Ureter (tissue), 1 donor: ENCODE measurements at regions not wholly inside any gene's neighbourhood (a gene's known extent, or its start where the extent isn't known, plus 50 kb on each side); places are given as distances from the start of the nearest gene placed in this dataset.
"Not testable (repeated sequence)": the region's sequence is repeated elsewhere in the genome, so short reads cannot be mapped to it uniquely, and the experiment has no call there.

Experiments used
- DNase-seq: peaks from one replicate; pipeline ENCODE4 v3.0.0-alpha.2; 2020; ENCODE audit warnings: low spot score
- donor health status: DM: yes; HTN: yes; CAD: no.

DNA sequence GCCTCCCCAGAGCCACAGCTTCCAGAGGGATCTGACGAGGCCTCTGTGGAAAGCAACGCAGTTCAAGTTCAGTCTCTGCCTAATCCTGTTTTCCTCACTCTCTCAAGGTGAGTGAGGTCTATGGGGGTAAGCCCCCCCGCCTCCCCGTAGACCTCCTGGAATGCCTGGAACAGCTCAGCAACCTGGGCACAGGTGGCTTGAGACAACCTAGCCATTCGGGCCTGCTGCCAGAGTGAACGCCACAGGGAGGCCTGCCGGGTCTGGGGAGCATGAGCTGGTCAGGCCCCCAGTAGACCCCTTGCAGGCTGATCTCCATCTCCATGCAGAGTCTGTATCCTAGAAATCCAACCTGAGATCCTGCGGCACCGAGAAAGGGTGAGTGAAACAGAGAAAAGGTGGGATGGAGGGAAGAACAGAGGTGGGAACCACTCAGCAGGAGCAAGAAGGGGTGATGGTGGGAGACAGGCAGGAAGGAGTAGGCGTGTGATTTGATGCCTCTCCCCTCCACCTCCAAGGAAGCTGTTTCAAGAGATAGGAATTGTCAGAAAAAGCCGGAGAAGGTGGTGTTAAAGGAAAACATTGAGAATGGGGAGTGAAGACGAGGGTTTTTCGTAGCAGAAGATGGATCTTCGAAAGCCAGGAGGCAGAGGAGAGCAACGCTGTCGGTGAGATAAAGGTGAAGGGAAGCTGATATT is 123.1 kb upstream of the PRMT8 start:
- peak; percentile 17 for DNase-seq

- no peak for DNase-seq
These were observed 120.0 kb upstream of the PRMT8 start for GRCh38 chr12:3371018-3371417.

DNA sequence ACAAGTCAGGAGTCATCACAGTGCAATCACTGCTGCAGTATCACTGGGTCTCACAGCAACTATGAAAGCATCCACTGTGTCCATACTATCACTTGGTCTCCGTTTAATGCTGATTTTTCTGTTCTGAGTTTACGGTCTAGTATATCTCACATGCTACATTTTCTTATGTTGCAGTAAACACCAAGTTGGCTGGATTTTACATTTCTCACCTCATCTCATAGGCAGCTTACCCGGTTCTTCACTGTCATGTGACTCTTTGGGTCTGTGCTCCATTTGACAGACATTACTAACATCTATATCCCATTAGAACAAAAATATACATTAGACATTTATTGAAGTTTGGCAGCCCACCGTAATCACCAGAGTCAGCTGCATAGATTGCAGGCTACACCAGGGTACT is 115.7 kb upstream of the PRMT8 start:
- no peak for DNase-seq

DNA sequence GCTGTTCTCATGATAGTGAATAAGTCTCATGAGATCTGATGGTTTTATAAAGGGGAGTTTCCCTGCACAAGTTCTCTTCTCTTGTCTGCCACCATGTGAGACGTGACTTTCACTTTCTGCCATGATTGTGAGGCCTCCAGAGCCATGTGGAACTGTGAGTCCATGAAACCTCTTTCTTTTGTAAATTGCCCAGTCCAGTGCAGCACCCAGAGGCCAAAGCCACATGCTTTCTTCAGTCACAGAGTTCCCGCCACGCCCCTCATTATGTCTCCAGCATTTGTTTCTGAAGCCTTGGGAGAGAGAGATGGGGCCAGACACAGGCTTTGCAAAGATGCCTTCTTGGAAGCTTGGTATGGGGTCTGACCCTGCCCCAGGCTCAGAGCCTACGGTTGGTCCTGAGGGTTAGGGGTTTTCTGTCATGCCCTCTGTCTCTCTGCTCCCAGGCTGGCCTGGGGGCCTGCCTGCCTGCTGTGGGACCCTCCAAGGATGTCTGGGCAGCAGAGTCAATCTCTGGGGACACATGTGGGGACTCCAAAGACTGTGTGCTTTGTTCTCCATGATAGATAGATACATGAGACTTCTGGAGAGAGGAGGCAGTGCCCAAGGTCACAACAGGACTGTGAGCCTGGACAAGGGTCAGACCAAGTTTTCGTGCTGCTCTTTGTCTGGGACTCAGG is 114.1 kb upstream of the PRMT8 start:
- no peak for DNase-seq

DNA sequence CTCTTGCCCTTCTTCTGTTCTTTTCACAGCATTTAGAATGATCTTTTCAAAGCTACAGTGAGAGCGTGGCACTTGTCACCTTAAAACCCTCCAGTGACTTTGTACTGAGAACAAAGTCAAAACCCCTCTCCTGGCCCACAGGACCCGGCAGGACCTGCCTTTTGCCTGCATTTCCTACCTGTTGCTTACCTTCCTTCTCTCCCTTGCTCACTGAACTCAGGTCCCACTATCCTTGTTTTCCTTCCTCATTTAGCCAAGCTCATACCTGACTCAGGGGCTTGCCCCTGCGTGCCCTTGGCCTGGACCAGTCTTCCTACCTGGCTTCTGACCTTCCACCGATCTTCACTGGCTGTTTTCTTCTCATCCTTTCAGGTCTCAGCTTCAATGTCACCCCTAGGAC is 112.3 kb upstream of the PRMT8 start:
- DNase-seq: no peak

DNA sequence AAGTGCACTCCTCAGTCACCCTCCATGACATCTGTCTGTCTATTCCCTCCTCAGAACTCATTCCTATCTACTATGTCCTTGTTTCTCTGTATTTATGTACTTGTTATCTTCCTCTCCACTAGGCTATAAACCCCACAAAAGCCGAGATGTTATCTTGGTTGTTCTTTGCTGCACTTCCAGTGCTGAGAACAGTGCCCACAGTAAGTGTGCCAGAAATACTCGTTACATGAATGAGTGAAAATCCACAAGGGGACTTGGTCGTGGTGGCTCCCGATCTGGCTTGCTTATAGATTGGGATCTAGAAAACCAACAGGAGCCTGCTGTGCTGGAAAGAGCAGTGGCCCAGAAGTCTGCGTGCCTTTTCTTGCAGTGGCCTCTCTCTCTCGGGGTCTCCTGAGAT is 111.9 kb upstream of the PRMT8 start:
- no peak for DNase-seq

DNA sequence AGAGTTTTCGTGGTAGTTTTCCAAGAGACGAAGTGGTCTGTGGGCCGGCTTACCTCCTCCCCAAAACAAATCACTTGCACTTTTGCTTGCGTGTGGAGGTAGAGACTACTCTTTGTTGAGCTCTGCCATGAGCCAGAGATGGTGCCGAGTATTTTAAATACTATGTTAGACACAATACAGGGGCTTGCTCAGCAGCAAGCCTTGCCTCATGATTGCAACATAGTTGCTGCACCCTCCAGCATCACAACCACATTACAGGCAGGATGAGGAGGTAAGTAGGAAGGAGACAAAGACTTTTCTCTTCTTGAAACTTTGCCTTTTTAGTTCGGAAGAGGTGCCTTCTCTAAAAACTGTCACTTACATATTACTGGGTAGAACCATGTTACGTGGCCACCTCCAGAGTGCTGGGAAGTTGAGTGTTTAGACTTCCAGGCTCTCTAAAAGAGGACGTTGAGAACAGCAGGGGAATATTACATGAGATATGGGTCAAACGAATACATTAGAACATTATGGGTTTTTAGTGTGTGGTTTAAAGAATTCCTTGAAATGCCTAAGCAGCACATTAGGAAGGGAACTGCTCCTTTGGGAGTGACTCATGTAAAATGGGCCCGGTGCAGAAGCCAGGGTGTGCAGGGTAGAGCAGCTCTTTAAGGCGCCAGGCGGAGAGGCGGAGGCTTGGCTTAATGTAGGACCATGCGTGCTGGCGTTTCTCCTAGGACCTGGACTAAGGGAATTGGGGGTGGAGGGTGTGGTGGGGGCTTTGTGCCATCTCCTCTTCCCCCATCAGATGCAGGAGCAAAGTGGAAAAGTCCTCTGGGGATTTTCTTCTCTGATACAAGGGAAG is 110.6 kb upstream of the PRMT8 start:
- DNase-seq: no peak

DNA sequence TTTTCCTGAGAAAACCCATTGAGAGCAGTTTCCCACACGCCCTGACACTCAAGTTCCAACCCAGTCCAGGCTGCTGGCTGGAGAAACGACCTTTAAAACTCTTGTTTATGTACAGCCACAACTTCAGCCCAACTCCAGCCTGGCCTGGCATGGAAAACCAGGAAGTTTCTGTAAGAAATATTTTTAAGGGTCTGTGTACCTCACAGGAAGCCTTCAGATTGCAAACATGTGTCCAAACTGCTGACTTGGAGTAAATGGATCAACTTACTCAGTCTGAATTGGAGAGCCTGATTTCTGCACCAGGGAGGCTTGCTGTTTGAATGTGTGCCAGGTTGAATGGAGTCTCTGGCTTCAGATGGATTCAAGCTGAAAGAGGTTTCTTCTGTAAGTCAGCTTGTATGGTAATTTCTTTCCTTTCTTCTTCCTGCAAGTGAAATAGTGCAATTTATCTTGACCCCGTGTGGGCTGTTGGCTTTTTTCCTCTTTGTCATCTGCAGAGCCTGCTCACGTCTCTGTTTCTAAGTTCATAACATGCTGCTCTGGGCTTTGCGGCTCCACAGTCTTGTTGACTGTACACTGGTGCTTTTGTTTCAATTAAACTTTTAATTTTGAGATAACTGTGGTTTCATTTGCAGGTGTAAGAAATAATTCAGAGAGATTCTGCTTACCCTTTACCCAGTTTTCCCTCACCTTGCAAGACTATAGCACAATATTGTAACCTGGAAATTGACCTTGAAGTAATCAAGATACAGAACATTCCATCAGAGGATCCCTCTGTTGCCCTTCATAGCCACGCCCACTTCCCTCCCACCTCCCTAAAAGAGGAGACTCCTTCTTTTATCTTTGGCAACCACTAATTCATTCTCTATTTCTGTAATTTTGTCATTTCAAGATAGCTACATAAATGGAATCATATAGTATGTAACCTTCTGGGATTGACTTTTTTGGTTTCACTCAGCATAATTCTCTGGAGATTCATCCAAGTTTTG is 109.7 kb upstream of the PRMT8 start:
- DNase-seq: no peak

DNA sequence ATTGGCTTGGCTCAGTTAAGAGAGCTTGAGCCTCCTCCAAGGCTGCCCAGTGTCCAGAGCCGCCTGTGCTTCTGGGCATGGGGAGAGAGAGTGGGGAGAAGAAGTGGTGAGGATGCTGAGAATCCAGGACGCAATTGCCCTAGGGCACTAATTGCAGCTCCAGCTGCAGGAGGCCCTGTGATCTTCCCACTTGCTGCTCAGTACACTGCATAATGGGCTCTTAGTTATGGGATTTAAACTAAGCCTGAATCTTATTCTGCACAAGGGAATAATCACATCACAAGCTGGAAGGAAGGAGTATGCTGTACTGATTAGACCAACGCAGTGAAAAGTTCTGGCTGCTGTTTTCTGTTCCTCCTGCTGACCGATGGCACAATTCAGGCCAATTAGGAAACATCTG is 101.0 kb upstream of the PRMT8 start:
- no peak for DNase-seq

GRCh38 chr12:3397596-3397995 is 93.4 kb upstream of the PRMT8 start:
- not testable (repeated sequence) for DNase-seq

DNA sequence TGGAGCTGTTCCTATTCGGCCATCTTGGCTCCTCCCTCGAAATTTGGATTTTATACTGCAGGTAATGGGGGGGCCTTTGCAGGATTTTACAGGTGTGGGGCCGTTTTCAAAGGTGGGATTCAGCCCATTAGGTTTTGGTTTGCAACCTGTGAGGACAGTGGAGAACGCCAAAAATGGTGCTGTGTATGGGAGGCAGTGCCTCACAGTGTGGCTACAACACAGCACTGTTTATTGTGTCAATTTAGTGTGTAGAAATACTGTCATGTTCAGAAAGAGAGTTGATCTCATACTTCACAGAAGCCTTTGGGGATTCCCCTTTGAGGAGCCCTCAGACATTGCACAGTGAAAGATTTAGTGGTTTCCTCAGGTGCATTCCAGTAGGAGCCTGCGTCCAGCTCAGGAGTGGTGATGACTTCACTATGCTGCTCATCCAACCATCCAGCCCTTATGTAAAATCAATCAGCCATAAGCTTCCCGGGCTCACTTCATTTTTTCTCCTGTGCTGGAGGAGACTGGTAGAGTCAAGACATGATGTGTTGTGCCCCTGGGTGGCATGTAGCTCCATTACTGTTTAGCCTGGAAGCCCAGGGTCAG is 92.7 kb upstream of the PRMT8 start:
- no peak for DNase-seq

GRCh38 chr12:3405821-3406220 is 85.2 kb upstream of the PRMT8 start:
- DNase-seq: no peak

- DNase-seq: no peak
These were observed 83.3 kb upstream of the PRMT8 start for GRCh38 chr12:3407723-3408122.

- no peak for DNase-seq
These were observed 81.3 kb upstream of the PRMT8 start for GRCh38 chr12:3409662-3410061.

DNA sequence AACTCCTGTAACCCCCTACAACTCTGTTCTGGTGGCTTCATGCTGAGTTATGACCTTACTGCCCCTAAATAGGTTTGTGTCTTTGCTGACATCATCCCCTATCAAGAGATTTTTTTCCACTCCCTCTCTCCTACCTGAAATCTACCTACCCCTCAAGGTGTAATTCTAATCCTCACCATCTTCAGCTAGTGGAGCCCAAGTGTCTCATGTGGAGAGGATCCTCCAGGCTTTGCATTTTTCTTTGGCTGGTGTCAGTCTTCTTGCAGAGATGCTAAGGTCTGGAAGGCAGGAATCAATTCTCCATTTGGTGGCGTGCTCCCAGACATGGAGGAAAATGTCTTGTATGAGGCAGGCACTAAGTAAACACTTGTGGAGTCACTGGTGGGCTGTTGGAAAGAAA is 74.8 kb upstream of the PRMT8 start:
- no peak for DNase-seq

GRCh38 chr12:3416670-3417069 is 74.3 kb upstream of the PRMT8 start:
- no peak for DNase-seq

DNA sequence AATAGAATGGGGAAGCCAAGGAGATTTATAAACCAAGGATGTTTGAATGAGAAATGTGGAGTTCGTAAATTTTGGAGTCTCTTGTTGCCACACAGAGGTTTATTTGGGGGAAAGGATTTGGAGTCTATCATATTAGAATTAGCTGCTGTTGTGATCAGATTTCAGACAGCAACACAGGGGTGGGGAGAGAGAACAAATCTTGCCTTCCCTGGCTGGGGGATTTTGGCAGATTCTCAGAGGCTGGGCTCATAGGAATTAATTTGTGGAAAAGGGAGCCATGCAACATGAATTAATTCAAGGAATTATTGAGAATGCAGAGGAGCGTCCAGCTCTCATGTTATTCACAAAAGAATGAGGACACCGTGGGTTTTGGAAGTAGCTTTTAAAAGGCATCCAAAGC is 73.9 kb upstream of the PRMT8 start:
- DNase-seq: no peak

- DNase-seq: no peak
These were observed 73.0 kb upstream of the PRMT8 start for GRCh38 chr12:3417937-3418462.

GRCh38 chr12:3418609-3419390 is 72.2 kb upstream of the PRMT8 start:
- no peak for DNase-seq

DNA sequence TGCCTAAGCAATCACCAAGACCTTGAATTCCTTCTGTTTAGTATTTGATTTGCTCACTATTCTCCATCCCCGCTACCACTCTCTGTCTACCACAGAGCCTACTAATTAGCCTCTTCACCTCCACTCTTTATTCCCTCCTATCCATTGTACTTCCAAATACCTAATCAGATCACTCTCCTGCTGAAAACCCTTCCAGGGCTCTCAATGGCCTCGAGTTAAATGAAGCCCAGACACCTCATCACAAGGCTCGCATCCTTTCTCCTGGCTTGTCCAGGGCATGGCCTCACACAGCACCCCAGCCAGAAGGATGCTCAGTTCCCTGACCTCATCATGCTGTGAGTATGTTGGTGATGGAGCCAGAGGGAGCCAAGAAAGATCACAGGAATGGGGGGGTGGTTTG is 71.4 kb upstream of the PRMT8 start:
- DNase-seq: no peak
